DND-41 (cell line): ENCODE measurements at regions not wholly inside any gene's neighbourhood (a gene's known extent, or its start where the extent isn't known, plus 50 kb on each side); places are given as distances from the start of the nearest gene placed in this dataset.

Experiments used
- EZH2 ChIP-seq: IDR thresholded peaks from 3 replicates; pipeline ENCODE4 v1.6.1; 2012; ENCODE audit warnings: borderline replicate concordance, low read depth, mild to moderate bottlenecking, moderate library complexity, low read length, inconsistent platforms; ENCODE audit not compliant: severe bottlenecking
- TF ChIP-seq, protein P1 (sequence below): IDR thresholded peaks from 2 replicates; pipeline ENCODE4 v1.5.1; 2012; ENCODE audit warnings: borderline replicate concordance, low read length, moderate library complexity, mild to moderate bottlenecking; ENCODE audit not compliant: poor library complexity, severe bottlenecking; ENCODE audit errors: extremely low read depth

DNA sequence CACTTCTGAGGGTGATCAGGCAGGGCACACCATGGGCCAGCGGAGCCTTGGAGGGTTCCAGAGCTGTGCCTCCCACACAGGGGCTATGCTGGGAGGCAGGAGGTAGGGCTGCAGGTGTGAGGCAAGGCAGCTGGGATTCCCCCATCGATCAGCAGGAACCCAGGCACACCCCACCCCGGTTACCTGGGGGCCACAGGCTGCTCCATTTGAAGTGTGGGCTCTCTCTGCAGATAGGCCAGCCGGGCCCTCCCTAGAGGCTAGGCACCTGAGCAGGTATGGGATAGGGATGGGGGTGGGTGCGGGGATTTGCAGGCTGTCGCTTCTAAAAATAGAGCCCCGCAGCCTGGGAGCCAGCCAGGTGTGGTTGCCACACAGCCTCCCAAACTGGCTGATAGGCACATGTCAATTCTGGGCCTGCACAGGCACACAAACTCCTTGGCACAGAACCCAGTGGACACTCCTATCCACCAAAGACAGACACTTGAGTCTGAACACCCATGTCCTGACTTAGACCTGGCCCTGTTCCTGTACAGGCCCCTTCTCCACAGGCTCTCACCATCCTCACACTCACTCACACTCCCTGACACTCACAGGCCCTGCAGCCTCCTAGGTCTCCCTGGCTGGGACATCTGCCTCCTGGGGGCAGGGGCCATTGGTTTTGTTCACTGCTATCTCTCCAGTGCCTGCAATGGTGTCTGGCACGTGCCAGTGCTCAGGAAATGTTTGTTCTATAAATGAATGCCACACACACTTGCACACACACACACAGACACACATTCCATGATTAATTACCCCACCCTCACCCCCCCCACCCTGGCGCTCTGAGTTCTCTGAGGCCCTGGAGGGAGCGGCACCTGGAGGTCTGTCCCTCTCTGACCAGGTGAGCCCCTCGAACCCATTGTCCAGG is 73.4 kb downstream of the ZFP36L2 start:
- TF ChIP-seq, protein P1, sequence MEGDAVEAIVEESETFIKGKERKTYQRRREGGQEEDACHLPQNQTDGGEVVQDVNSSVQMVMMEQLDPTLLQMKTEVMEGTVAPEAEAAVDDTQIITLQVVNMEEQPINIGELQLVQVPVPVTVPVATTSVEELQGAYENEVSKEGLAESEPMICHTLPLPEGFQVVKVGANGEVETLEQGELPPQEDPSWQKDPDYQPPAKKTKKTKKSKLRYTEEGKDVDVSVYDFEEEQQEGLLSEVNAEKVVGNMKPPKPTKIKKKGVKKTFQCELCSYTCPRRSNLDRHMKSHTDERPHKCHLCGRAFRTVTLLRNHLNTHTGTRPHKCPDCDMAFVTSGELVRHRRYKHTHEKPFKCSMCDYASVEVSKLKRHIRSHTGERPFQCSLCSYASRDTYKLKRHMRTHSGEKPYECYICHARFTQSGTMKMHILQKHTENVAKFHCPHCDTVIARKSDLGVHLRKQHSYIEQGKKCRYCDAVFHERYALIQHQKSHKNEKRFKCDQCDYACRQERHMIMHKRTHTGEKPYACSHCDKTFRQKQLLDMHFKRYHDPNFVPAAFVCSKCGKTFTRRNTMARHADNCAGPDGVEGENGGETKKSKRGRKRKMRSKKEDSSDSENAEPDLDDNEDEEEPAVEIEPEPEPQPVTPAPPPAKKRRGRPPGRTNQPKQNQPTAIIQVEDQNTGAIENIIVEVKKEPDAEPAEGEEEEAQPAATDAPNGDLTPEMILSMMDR = no peak
- TF ChIP-seq EZH2 = no peak
